ENCODE measurements at regions not wholly inside any gene's neighbourhood (a gene's known extent, or its start where the extent isn't known, plus 50 kb on each side); places are given as distances from the start of the nearest gene placed in this dataset.

GRCh38 chr3:107284612-107285011, 92.6 kb upstream of the CCDC54 start:
- Histone ChIP-seq H3K9ac (ENCODE audit: low read length) (no peak overlapping the region), H3K9me3 (ENCODE audit: insufficient read depth, low read length) (no peaks in the 10 kb centered on the region), H3K4me1 (ENCODE audit: low read length) (no peaks in the 10 kb centered on the region), H3K27ac (ENCODE audit: low read length) (no peak overlapping the region), H2AFZ (ENCODE audit: low read depth, low read length) (no peak overlapping the region), H3K79me2 (ENCODE audit: low read length) (no peaks in the 10 kb centered on the region), H4K20me1 (ENCODE audit: insufficient read depth, low read length) (no peaks in the 10 kb centered on the region), H3K36me3 (replicated peaks; ENCODE audit: low read depth, low read length) (no peaks in the 10 kb centered on the region), H3K4me2 (ENCODE audit: low read length) (no peak overlapping the region), H3K27me3 (ENCODE audit: low read depth, low read length) (peaks cover 10% of the 10 kb centered on the region), H3K4me3 (ENCODE audit: low read length) (no peak overlapping the region)
- no peak for TF ChIP-seq CTCF (IDR thresholded peaks at IDR 0.05; ENCODE audit: low read depth, low read length)
- no peak for TF ChIP-seq EZH2phosphoT487 (IDR thresholded peaks at IDR 0.05; ENCODE audit: low read depth)

GRCh38 chr3:107285197-107285596, 92.0 kb upstream of the CCDC54 start:
- Histone ChIP-seq H3K9ac (ENCODE audit: low read length) (no peak overlapping the region), H3K27me3 (ENCODE audit: low read depth, low read length) (peaks cover 11% of the 10 kb centered on the region), H3K36me3 (replicated peaks; ENCODE audit: low read depth, low read length) (no peaks in the 10 kb centered on the region), H3K79me2 (ENCODE audit: low read length) (no peaks in the 10 kb centered on the region), H4K20me1 (ENCODE audit: insufficient read depth, low read length) (no peaks in the 10 kb centered on the region), H3K4me3 (ENCODE audit: low read length) (no peak overlapping the region), H3K9me3 (ENCODE audit: insufficient read depth, low read length) (no peaks in the 10 kb centered on the region), H3K27ac (ENCODE audit: low read length) (no peak overlapping the region), H3K4me2 (ENCODE audit: low read length) (no peak overlapping the region), H3K4me1 (ENCODE audit: low read length) (no peaks in the 10 kb centered on the region), H2AFZ (ENCODE audit: low read depth, low read length) (no peak overlapping the region)
- TF ChIP-seq CTCF (IDR thresholded peaks at IDR 0.05; ENCODE audit: low read depth, low read length): no peak
- no peak for TF ChIP-seq EZH2phosphoT487 (IDR thresholded peaks at IDR 0.05; ENCODE audit: low read depth)

GRCh38 chr3:107289354-107289753, 87.9 kb upstream of the CCDC54 start:
- no peak overlapping the region for H2AFZ ChIP-seq (ENCODE audit: low read depth, low read length)
- no peaks in the 10 kb centered on the region for H3K9me3 ChIP-seq (ENCODE audit: insufficient read depth, low read length)
- H3K27me3 ChIP-seq (ENCODE audit: low read depth, low read length): peaks cover 6% of the 10 kb centered on the region
- no peaks in the 10 kb centered on the region for H4K20me1 ChIP-seq (ENCODE audit: insufficient read depth, low read length)
- H3K9ac ChIP-seq (ENCODE audit: low read length): no peak overlapping the region
- no peak overlapping the region for H3K27ac ChIP-seq (ENCODE audit: low read length)
- no peaks in the 10 kb centered on the region for H3K79me2 ChIP-seq (ENCODE audit: low read length)
- no peak for TF ChIP-seq CTCF (IDR thresholded peaks at IDR 0.05; ENCODE audit: low read depth, low read length)
- TF ChIP-seq EZH2phosphoT487 (IDR thresholded peaks at IDR 0.05; ENCODE audit: low read depth): no peak
- no peaks in the 10 kb centered on the region for H3K4me1 ChIP-seq (ENCODE audit: low read length)
- no peak overlapping the region for H3K4me3 ChIP-seq (ENCODE audit: low read length)
- H3K36me3 ChIP-seq (replicated peaks; ENCODE audit: low read depth, low read length): no peaks in the 10 kb centered on the region
- H3K4me2 ChIP-seq (ENCODE audit: low read length): no peak overlapping the region

- Histone ChIP-seq H3K9me3 (ENCODE audit: insufficient read depth, low read length) (no peaks in the 10 kb centered on the region), H3K4me3 (ENCODE audit: low read length) (no peak overlapping the region), H3K9ac (ENCODE audit: low read length) (no peak overlapping the region), H3K4me1 (ENCODE audit: low read length) (no peaks in the 10 kb centered on the region), H3K27ac (ENCODE audit: low read length) (no peak overlapping the region), H3K27me3 (ENCODE audit: low read depth, low read length) (peaks cover 6% of the 10 kb centered on the region), H3K4me2 (ENCODE audit: low read length) (no peak overlapping the region), H2AFZ (ENCODE audit: low read depth, low read length) (no peak overlapping the region), H4K20me1 (ENCODE audit: insufficient read depth, low read length) (no peaks in the 10 kb centered on the region), H3K36me3 (replicated peaks; ENCODE audit: low read depth, low read length) (no peaks in the 10 kb centered on the region), H3K79me2 (ENCODE audit: low read length) (no peaks in the 10 kb centered on the region)
- TF ChIP-seq CTCF (IDR thresholded peaks at IDR 0.05; ENCODE audit: low read depth, low read length) (no peak), EZH2phosphoT487 (IDR thresholded peaks at IDR 0.05; ENCODE audit: low read depth) (no peak)
Observed at GRCh38 chr3:107294117-107294516, 83.1 kb upstream of the CCDC54 start.
